B cell (primary cell): ENCODE measurements at regions not wholly inside any gene's neighbourhood (a gene's known extent, or its start where the extent isn't known, plus 50 kb on each side); places are given as distances from the start of the nearest gene placed in this dataset.
"Not testable (repeated sequence)": the region's sequence is repeated elsewhere in the genome, so short reads cannot be mapped to it uniquely, and the experiment has no call there.

Source experiments
- EZH2 ChIP-seq: IDR thresholded peaks from 2 replicates; pipeline ENCODE4 v1.6.1; 2012; ENCODE audit warnings: borderline replicate concordance, low read depth, mild to moderate bottlenecking, moderate library complexity, low read length; ENCODE audit not compliant: insufficient read depth, poor library complexity, severe bottlenecking
- TF ChIP-seq, protein P1 (sequence below): fragments of 200-600 bp; IDR thresholded peaks from one replicate; pipeline ENCODE4 v1.8.0; 2022; ENCODE audit warnings: antibody characterized with exemption, mild to moderate bottlenecking

DNA sequence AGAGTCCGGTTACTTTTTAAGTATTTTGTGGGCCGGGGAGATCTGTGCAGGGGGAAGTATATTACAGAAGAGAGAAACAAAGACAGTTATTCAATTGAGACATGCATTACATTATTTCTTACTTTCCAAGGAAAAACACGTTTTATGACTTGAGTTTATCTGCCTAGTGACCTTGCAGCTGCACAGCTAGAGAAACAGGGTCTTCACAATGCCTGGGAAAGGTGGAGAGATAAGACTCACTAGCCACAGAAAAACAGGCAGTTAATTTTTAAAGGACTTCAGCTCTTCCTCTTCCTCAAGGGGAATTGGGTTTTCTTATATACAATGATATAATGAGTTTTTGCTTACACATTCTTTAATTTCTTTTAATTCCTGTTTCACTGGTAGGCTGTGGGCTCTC is 121.8 kb downstream of the TBX19 start:
- TF ChIP-seq, protein P1, sequence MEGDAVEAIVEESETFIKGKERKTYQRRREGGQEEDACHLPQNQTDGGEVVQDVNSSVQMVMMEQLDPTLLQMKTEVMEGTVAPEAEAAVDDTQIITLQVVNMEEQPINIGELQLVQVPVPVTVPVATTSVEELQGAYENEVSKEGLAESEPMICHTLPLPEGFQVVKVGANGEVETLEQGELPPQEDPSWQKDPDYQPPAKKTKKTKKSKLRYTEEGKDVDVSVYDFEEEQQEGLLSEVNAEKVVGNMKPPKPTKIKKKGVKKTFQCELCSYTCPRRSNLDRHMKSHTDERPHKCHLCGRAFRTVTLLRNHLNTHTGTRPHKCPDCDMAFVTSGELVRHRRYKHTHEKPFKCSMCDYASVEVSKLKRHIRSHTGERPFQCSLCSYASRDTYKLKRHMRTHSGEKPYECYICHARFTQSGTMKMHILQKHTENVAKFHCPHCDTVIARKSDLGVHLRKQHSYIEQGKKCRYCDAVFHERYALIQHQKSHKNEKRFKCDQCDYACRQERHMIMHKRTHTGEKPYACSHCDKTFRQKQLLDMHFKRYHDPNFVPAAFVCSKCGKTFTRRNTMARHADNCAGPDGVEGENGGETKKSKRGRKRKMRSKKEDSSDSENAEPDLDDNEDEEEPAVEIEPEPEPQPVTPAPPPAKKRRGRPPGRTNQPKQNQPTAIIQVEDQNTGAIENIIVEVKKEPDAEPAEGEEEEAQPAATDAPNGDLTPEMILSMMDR, result not testable (repeated sequence)
- TF ChIP-seq EZH2, result not testable (repeated sequence)
